ENCODE measurements at regions not wholly inside any gene's neighbourhood (a gene's known extent, or its start where the extent isn't known, plus 50 kb on each side); places are given as distances from the start of the nearest gene placed in this dataset.

- H3K36me3 ChIP-seq (ENCODE audit: control insufficient read depth in 2 of 4, insufficient read depth in 4 of 4, low read length in 3 of 4) = no peaks in the 10 kb centered on the region
- no peaks in the 10 kb centered on the region for H4K20me1 ChIP-seq (replicated peaks in 1 of 2; ENCODE audit: control insufficient read depth in 1 of 2, insufficient read depth in 2 of 2, low read length in 2 of 2)
- POLR2A ChIA-PET (ENCODE audit: partially characterized antibody) = no interaction called here
- WGBS, 2 experiments (ENCODE audit: extremely low coverage in 1 of 2, insufficient coverage in 1 of 2, insufficient read length in 1 of 2, insufficient replicate concordance in 2 of 2, low coverage in 1 of 2, low lambda C conversion rate in 2 of 2, missing lambda C conversion rate in 1 of 2) = 87% methylated on average over 4 of the region's 4 CpGs; no CpG with 5 or more reads in 1 of the 2 experiments
- no peak overlapping the region for H3K14ac ChIP-seq (ENCODE audit: insufficient read length)
- no peaks in the 10 kb centered on the region for H3K9me3 ChIP-seq (ENCODE audit: insufficient read depth in 2 of 2, low read depth in 1 of 2, low read length in 1 of 2)
- H4K8ac ChIP-seq (ENCODE audit: extremely low read depth, insufficient read depth, low read length) = no peak overlapping the region
- H3K4me3 ChIP-seq (ENCODE audit: extremely low read depth in 1 of 4, insufficient read depth in 2 of 4, low read depth in 3 of 4, low read length in 4 of 4) = no peak overlapping the region
- no peak overlapping the region for H3K27ac ChIP-seq (ENCODE audit: low read depth, low read length)
- no peaks in the 10 kb centered on the region for H3K27me3 ChIP-seq (replicated peaks in 1 of 4; ENCODE audit: control insufficient read depth in 3 of 4, extremely low read depth in 1 of 4, insufficient read depth in 3 of 4, low read length in 3 of 4)
- FAIRE-seq (no peak), DNase-seq (ENCODE audit: low read depth in 1 of 2, low spot score in 2 of 2) (no peak)
- no peak overlapping the region for H2AK5ac ChIP-seq (ENCODE audit: low read depth, low read length)
- H3K4ac ChIP-seq (replicated peaks; ENCODE audit: insufficient read length, low read depth, low read length) = no peak overlapping the region
- no peak overlapping the region for H3K23ac ChIP-seq (ENCODE audit: insufficient read length)
- H2BK12ac ChIP-seq (ENCODE audit: low read depth, low read length) = no peak overlapping the region
- no peaks in the 10 kb centered on the region; the same call in 1 of the 2 replicates for H3K23me2 ChIP-seq (ENCODE audit: low read depth, low read length)
- H2BK20ac ChIP-seq (ENCODE audit: low read length) = no peak overlapping the region
- H3K4me1 ChIP-seq (replicated peaks in 1 of 4; ENCODE audit: control insufficient read depth in 3 of 4, insufficient read depth in 4 of 4, low read length in 3 of 4) = peaks cover 0 to 8% (median 0%) of the 10 kb centered on the region in 4 experiments; a peak in 2 of 7 replicates
- no peak overlapping the region for H2BK15ac ChIP-seq (ENCODE audit: low read length)
- no peak overlapping the region for H4K91ac ChIP-seq (replicated peaks; ENCODE audit: insufficient read length, low read length)
- H3K4me2 ChIP-seq (ENCODE audit: insufficient read depth in 1 of 2, low read depth in 2 of 2, low read length in 2 of 2) = no peak overlapping the region
- H3K79me1 ChIP-seq (ENCODE audit: low read depth, low read length) = no peaks in the 10 kb centered on the region
- H3K9ac ChIP-seq (replicated peaks in 1 of 4; ENCODE audit: extremely low read depth in 1 of 4, low read depth in 3 of 4, low read length in 3 of 4) = no peak overlapping the region
- H2AFZ ChIP-seq (ENCODE audit: low read length) = no peak overlapping the region
- CTCF ChIA-PET (ENCODE audit: partially characterized antibody) = interaction anchor here (1.1 to 1.5 kb wide), 2 partner anchors 22 to 89 kb away, joined by 3 read pairs; no protein-coding TSS in a partner anchor
- no peak overlapping the region for H3K56ac ChIP-seq (replicated peaks; ENCODE audit: insufficient read length, low read depth, low read length)
- H4K5ac ChIP-seq (ENCODE audit: insufficient read length, low read depth, low read length) = no peak overlapping the region
- H2BK5ac ChIP-seq (ENCODE audit: low read depth, low read length) = no peak overlapping the region
- no peak overlapping the region for H2BK120ac ChIP-seq (replicated peaks; ENCODE audit: low read depth, low read length)
- no peak overlapping the region for H3K18ac ChIP-seq (ENCODE audit: extremely low read depth, low read length)
- no peaks in the 10 kb centered on the region for H3K79me2 ChIP-seq (ENCODE audit: control insufficient read depth in 1 of 2, insufficient read depth in 2 of 2, low read length in 2 of 2)
- TF ChIP-seq SP1 (IDR thresholded peaks at IDR 0.05; ENCODE audit: low read depth, low read length) (no peak), PHF8 (conservative IDR thresholded peaks at IDR 0.05; ENCODE audit: low read depth, low read length) (no peak), EP300 (IDR thresholded peaks at IDR 0.05; ENCODE audit: borderline replicate concordance in 1 of 2, low read depth in 2 of 2, low read length in 2 of 2) (no peak), USF2 (IDR thresholded peaks at IDR 0.05; ENCODE audit: low read length) (no peak), RAD21 (IDR thresholded peaks at IDR 0.05 in 1 of 2, conservative IDR thresholded peaks at IDR 0.05 in 1 of 2; ENCODE audit: low read depth in 2 of 2, low read length in 2 of 2) (no peak), POLR2AphosphoS5 (IDR thresholded peaks at IDR 0.05; ENCODE audit: low read depth, low read length) (no peak), MAFK (IDR thresholded peaks at IDR 0.05; ENCODE audit: low read depth, low read length) (no peak), HDAC6 (IDR thresholded peaks at IDR 0.05; ENCODE audit: low read depth, low read length) (no peak), ZNF274 (IDR thresholded peaks at IDR 0.05; ENCODE audit: borderline replicate concordance, extremely low read depth, low read length) (no peak), KDM5A (IDR thresholded peaks at IDR 0.05; ENCODE audit: low read length) (no peak)
Observed at GRCh38 chr1:81467383-81467782, 333.4 kb upstream of the ADGRL2 start.

Measured in H1 (cell line).